ENCODE measurements at regions not wholly inside any gene's neighbourhood (a gene's known extent, or its start where the extent isn't known, plus 50 kb on each side); places are given as distances from the start of the nearest gene placed in this dataset.

DNA sequence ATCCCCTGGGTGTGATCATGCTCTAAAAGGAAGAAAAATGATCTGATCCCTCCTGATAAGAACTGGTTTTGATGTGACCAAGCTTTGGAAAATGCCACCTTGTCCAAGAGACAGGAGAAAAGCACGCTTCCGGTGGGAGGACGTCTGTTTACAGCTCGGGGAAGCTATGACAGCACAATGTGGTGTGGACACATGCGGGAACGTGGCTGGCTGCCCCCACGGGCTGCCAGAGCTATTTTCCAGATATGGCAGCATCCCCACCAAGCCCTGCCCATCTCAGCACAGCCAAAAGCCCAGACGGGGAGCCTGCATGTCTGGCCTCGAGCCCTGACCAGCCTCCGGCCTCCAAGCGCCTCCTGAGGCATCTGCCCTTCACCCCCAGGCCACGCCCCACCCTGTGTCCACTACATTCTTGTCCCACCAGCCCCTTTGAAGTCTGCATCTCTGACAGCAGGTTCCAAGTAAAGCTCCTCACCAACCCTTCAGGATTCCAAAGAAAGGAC is 63.2 kb upstream of the HRH1 start:
- TF ChIP-seq, protein P1, sequence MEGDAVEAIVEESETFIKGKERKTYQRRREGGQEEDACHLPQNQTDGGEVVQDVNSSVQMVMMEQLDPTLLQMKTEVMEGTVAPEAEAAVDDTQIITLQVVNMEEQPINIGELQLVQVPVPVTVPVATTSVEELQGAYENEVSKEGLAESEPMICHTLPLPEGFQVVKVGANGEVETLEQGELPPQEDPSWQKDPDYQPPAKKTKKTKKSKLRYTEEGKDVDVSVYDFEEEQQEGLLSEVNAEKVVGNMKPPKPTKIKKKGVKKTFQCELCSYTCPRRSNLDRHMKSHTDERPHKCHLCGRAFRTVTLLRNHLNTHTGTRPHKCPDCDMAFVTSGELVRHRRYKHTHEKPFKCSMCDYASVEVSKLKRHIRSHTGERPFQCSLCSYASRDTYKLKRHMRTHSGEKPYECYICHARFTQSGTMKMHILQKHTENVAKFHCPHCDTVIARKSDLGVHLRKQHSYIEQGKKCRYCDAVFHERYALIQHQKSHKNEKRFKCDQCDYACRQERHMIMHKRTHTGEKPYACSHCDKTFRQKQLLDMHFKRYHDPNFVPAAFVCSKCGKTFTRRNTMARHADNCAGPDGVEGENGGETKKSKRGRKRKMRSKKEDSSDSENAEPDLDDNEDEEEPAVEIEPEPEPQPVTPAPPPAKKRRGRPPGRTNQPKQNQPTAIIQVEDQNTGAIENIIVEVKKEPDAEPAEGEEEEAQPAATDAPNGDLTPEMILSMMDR (IDR thresholded peaks at IDR 0.05) = no peak
- no peak for TF ChIP-seq POLR2A (IDR thresholded peaks at IDR 0.05)

Data from Peyer's patch (tissue), 4 donors.